Adrenal gland (tissue), 5 donors: ENCODE measurements at regions not wholly inside any gene's neighbourhood (a gene's known extent, or its start where the extent isn't known, plus 50 kb on each side); places are given as distances from the start of the nearest gene placed in this dataset.

Source experiments
- CTCF ChIP-seq, 6 experiments: fragments of 450-650 bp in 4 of 6; fragments of 200-600 bp in 2 of 6; sonication (generic) in 1 of 6; IDR thresholded peaks; 1 replicate in 5 of 6; 2 replicates in 1 of 6; pipeline versions ENCODE4 v1.5.1 to v1.8.0; 2016 to 2021; ENCODE audit warnings: antibody characterized with exemption in 6 of 6, mild to moderate bottlenecking in 2 of 6, moderate library complexity in 1 of 6
- POLR2A ChIP-seq, 2 donors: fragments of 450-650 bp; IDR thresholded peaks; one replicate each; pipeline ENCODE4 v1.6.1; 2017; ENCODE audit warnings: antibody characterized with exemption in 2 of 2, mild to moderate bottlenecking in 2 of 2, moderate library complexity in 1 of 2
- donor health status: DM: no; HTN: no; CAD: no.

- TF ChIP-seq POLR2A (IDR thresholded peaks at IDR 0.05) (no peak), CTCF (IDR thresholded peaks at IDR 0.05) (no peak)
These were observed 147.3 kb upstream of the TMEM196 start for GRCh38 chr7:19920705-19921104.
